Glomerular endothelial cell (primary cell): ENCODE measurements at regions not wholly inside any gene's neighbourhood (a gene's known extent, or its start where the extent isn't known, plus 50 kb on each side); places are given as distances from the start of the nearest gene placed in this dataset.

Source experiments
- DNase-seq: peaks from one replicate; pipeline ENCODE4 v3.0.0-alpha.2; 2011; ENCODE audit warnings: low read depth, low spot score; ENCODE audit errors: extremely low read depth

DNA sequence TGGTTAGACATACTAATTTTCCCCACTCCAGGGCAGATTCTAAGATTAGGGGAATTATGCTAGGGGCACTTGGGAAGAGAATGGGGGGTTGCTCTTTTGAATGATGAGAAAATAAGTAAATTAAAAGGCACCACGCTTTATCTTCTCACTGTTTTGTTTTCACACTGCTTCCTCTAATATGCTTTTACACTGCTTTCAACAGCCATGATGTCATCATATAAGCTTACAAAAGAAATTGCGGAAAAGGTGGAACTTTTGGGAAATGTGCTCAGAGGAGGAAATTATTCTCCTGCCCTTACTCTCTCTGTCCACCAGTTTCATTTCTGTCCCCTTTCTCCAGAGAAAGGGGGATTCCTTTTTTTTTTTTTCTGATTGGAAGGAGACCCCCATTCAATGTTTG, 308.2 kb downstream of the TOX3 start:
- no peak for DNase-seq

DNA sequence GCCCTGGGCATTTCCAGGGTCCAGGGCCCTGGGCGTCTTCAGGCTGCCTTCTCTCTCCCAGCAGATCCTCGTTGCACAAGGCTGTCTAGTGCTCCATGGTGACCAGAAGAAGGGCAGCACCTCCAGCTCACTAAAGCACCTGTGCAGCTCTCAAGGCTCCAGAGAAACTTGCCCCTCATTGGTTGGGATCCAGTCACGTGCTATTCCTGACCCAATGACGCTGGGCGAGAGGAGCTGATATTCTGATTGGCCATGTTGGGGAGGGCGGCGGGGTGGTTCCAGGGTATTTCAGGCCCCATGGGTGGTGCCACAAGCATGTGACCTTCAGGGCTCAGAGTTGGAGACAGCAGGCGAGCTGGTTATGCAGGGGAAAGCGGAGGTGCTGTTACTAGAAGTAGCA, 309.1 kb downstream of the TOX3 start:
- DNase-seq: no peak

DNA sequence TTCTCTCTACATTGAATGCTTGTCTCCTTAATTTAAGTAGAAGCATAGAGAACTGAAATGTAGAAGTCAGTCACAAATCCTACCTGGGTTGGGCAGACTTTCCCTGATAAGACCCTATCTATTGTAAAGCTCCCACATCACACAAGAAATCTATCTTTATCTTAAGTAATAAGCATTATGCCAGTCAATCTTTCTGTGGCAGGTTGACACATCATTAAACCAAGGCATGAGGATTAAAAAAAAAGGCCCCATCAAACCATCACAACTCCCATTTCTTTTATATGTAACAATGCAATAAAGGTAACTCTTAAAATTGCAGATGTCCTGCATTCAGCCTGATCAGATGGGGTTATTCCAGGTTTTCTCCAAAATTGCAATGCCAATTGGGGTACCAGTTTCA, 311.8 kb downstream of the TOX3 start:
- no peak for DNase-seq

DNA sequence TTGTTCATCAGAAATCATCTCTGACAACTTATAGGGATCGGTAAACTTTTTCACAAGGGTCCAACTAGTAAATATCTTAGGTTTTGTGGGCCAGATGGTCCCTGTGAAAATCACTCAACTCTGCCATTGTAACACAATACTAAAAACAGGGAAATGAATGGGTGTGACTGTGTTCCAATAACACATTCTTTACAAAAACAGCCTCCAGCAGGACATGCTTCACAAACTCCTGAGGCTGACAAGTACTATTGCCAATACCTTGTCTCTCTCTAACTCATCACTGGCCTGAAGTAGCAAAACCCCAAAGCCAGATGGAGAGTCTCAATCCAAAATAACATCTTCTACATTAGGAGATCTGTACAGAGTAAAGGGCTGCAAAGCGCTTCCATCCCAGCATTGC, 312.3 kb downstream of the TOX3 start:
- no peak for DNase-seq

DNA sequence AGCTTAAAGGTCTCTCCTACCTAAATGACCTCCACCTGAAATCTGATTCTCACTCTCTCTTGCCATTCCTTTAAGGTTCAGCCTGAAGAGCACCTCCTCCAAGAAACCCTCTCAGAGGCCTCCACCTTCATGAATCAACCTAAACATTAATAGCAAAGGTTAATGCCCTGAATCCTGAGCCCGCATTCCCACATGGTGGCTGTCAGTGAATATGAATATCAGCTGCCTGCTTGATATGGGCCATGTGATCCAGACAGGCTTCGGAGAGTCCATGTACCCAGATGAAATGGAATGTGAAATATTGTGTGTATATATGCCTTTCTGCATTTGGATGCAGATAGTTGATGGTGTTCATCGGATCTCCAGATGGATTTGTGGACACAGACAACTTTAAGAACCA, 317.5 kb downstream of the TOX3 start:
- DNase-seq: no peak

DNA sequence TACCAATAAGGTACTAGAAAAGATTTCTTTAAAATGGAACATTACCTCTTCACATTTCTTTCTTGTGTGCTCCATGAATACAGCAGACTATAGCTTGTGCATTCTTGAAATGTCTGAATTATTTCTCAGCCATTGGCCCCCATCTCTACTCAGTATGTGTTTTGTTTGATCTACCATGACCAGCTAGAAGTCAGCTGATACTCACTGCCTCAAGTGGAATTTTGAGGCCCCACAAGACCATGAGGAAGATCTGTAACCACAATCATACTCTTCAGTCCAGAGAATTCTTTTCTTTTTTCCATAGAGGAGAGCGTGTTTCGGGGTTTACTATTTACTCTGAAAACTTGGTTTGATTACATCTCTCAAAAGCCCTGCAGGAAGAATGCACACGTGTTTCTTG, 319.1 kb downstream of the TOX3 start:
- DNase-seq: no peak

DNA sequence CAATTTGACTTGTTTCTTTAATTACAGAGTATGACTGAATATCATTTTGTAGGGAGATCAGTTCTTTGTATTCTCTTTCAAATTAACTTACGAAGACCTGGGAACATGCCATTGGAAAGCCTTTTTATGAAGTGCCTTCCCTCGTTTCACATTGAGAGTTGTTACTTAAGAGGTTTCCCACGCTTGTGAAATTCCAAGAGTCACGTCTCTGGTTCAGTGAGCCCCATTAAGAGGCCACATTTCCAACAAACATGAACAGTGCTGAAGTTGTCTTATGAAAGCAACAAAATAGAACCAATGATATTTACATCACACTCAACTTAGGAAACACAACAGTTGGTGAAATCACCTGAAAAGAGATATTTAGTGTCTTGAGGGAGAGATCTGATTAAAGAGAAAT, 334.1 kb downstream of the TOX3 start:
- DNase-seq: no peak

DNA sequence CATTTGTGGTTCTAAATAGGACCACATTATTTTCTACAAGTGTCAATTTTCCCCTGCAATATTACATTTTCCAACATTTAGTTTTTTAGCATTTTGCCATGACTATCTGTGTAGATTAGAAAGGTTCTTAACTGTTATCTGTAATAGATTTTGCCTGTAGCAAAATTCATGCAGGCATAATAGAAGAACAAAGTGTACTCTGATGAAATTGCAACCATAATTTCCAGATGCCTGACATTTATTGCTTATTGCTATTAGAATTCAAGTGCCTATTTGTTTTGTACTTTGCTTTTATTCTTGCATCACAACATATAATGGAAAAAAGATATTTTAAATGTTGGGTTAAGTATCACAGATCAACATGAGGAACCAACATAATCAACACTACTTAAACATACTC, 337.7 kb downstream of the TOX3 start:
- no peak for DNase-seq

DNA sequence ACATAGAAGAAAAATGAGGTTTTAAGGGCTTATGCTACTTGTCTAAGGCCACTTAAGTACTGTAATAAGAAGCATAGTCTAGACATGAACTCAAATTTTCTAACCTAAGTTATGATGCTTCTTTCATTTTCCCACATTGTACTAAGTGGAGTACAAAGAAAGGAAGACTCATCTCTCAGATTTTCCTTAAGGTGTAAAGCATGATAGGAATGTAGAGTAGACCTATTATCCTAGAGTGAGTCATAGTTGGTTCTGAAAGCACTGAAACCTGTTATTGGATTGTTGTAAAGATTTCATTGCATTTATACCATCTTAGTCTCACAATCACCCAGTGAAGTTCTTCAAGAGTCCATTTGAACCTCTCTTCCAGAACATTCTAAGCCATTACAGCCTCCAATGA, 343.8 kb downstream of the TOX3 start:
- no peak for DNase-seq

DNA sequence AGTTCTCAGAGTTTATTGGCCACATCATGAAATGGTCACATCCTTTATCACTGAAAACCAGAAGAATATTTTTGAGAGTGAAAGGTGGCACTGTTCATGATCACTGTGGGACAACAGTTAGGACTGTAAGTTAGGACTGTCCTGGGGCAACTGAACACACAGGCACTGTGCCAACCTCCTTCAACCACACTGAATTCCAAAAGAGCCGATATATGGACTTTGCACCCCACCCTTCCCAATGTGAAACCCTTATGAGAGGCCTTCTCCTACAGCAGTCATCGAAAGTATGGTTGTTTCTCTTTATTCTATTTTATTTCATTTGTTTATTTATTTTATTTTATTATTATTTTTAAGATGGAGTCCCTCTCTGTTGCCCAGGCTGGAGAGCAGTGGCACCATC, 353.5 kb downstream of the TOX3 start:
- DNase-seq: no peak

DNA sequence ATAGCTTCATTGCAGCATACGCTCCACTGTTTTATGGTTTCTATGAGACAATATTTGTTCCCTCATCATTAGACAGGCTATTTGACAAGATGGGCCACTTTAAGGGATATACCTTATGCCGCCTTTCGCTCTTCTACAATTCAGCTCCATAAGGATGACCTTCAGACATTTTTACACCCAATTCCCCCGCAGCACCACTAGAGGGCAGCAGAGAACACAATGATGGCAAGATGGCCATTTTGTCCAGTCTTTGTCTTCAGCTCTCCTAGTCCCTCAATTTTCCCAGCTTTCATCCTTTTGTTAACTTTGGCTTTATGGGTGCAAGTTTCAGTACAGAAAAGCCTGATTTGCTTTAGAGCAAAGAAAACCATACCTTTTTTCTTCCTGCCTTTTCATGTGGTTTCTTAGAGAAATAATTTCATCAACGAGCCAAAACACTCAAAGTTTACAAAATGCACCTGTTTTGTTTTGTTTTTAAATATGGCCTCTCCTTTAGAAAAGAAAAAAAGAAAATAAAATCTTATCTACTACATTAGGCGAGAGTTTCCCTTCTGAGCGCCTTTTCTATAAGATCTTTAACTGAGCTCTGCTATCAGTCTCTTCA, 355.3 kb downstream of the TOX3 start:
- peak; percentile 47 for DNase-seq

DNA sequence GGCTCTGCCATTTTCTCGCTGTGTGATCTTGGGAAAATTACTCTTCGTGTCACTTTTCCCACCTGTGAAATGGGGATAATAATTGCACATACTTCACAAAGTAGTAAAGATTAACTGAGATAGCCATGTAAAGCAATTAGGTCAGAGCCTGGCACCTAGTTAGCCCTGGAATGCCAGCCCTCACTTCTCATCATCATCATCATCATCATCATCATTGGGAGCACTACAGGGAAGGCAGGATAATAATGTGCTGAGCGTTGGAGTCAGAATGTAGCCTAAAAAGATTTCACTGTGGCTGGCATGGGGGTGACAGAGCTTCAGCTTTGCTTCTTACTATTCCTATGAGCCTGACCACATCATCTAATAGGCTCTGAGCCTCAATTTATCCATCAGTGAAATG, 362.6 kb downstream of the TOX3 start:
- DNase-seq: no peak

DNA sequence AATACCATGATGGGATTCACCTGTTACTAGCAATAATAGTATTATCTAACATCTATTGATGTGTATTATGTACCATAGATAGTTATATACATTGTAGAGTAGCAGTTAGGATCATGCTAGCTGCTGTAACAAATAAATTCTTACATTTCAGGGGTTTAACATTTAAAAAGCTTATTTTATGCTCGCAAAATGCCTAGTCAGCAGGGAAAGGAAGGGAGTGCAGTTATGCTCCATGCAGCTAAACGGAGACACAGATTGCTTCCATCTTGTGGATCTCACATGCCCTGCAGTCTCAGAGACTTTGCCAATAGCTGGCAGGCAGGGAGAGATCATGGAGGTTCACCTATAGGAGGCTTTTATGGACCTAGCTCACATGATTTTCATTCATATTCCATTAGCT, 364.1 kb downstream of the TOX3 start:
- DNase-seq: no peak

DNA sequence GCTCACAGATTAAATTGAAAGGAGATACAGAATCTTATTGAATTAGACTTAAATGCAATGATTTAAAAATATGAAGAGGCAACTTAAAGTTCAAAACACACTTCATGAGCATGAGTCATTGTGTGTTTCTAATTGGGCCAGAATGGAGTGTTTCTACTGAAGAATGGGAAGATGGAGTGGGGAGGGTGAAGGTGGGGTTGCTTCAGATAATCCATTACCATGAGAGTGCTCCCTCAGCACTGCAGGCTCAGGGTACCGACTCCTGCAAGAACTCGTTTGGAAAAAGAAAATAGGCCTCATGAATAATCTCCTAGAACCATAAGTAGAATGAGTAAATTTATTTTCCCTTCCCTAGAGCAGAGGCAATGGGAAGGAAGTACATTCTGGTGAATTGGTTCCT, 372.8 kb downstream of the TOX3 start:
- DNase-seq: no peak

DNA sequence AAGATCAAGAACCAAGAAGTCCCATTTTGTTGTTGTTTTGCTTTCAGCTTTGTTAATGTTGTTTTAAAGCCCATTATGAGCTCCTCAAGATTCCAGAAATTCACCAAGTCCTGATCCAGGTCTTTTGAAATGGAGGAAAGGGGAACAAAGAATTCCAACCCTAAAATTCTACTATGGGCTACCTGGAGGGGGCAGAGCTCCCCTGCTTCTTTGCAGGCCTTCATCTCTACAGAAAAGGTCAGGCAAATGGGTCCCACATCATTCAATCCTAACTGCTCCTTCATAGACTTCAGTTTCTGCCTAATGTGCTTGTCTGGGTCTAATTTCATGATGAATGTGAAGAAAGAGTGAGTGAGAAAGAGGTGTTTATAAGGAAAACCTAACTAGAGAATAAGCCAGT, 375.5 kb downstream of the TOX3 start:
- no peak for DNase-seq

DNA sequence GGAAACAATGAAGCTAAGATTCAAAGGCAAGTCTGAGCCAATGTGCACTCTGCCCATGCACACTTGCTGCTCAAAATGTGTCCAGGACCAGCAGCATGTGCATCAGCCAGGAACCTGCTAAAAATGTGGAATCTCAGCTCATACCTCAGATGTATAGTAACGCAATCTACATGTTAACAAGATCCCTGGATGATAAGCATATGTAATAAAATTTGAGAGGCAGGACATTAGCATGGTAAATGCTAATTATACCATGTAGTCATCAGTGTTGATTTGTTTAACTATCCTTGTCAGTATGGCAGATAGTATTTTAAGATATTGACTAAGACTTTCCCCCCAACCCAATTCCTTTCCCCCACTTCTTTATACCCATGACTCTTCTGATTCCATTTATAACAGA, 379.6 kb downstream of the TOX3 start:
- DNase-seq: no peak

DNA sequence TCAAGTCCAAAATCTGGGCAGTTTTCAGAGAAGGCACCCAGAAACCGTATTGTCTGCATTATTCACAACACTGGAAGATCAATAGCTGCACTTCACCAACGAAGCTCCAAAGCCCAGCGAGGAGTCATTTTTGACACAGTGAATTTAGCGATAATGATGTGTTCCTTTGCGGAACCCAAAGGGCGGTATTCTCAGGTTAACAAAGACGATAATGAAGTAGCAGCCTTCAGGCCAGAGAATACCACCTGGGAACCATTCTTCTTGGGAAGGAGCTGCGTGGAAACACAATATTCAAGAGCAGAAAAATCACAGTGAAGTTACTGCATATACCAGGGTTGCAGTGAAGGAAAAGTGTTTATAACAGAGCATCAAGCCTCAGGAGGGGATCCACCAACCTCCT, 381.0 kb downstream of the TOX3 start:
- DNase-seq: no peak

DNA sequence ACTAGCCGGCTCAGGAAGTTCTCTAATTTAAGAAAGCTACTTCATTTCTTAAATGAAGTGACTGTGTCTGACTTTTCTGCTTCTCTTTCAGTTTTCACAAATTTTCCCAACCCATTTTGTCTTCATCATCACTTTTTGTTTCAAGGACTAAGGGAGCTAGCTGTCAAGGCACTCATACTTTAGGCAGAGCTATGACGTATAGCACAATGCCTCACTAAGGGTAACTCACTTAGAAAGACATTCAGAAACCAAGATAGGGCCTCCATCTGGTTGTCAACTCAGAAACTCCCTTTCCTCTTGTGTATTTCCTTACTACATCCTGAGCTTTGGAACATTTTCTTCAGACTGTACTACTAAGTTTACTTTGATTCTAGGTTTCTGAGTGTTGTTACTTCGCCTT, 397.9 kb downstream of the TOX3 start:
- no peak for DNase-seq

DNA sequence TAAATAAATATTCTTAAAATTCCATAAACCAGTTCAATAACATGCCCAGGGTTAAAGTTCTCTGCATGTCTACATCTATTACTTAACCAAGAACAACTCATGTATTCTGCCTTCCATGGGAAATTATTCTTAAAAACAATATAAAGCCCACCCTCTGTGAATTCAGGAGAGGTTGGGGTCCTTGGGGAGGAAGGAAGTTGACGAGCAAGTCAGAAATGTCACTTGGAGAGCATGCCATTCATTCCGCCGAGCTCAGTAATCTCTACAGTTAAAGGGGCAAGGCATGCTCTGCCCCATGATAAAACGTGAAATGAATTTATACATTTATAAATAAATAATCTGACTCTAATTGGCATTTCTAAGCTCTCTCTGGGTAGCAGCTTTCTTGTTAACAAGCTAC, 405.1 kb downstream of the TOX3 start:
- no peak for DNase-seq

DNA sequence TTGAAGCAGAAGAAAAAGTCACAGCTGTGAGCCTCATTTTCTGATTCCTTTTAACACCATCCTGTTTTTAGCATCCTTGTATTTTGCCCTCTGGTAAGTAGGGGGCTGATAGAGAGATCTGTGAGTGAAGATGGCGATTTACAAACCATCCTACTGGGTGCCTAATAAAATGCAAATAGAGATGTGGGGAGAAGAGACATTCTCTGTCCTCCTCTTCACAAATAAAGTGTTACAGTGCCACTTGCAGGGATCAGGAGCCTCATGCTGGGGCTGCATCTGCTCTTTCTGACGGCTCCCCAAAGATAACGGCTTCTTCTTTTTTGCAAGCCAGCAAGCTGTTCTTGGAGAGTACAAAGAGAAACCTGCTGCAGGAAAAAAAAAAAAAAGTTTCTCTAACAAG, 418.6 kb downstream of the TOX3 start:
- no peak for DNase-seq

DNA sequence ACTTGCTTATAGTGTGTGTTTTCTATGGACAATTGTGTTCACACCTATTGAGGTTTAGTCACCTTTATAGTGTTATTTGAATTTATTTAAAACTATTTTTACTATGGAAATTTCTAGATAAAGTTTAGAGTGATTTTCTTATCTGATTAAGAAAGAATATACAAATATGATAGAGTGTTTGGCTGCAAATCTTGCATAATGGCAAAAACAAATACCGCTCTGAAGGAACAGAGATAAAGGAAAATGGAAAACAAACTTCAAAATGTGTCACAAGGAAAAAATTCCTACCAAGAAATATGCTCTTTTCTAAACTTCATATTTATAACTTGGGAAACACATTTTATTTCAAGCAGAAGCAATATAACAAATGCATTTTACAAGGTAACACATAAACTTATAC, 423.1 kb downstream of the TOX3 start:
- no peak for DNase-seq

DNA sequence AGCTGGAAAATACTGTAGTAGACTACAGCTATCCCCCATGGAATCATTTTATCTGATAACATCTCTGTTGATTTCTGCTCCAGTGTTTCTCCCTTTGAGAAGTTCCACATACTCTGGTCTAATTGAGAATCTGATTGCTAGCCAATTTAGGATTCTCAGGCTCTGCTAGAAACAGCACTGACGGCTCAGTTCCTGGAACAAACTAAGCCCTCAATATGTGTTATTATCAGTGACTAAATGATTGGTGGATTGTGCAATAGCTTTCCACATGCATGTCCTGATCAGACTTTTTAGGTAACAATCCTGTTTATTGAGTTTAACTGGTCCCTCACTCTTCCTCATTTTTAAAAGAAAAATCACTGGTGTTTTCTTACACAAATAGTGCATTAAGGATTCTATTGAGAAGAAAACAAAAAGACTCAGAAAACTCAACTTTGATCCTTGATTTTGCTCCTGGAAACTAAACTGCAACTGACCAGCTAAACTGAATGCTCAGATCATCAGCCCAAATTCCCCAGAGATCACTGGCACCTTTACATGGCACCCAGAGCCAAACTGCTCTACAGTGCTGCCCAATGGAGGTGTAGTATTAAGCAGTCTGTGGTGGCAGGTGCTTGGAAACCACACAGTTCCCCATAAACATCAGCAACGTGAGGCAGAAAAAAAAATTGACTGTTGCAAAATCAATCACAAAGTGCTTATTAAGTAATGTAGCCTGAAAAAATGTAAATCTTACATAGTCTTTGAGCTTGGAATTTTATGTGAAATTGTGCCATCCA, 423.7 kb downstream of the TOX3 start:
- no peak for DNase-seq

DNA sequence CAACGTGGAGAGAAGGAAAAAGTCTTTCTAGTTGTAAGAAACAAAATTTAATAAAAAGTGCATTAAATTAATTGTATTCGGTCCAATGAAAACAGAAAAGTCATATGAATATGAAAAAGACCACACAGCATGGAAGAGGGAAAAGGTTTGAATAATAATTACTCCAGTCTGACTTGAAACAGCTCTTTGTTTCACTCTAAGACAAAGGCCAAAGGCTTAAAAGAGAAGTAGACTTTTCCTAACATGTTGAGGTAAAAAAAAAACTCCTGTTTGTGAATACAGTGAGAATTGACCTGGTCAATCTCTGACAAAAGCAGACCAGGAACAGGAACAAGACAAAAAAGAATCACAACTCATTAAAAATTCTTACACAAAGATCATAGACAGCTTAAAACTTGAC, 429.8 kb downstream of the TOX3 start:
- DNase-seq: no peak
